ENCODE measurements at regions not wholly inside any gene's neighbourhood (a gene's known extent, or its start where the extent isn't known, plus 50 kb on each side); places are given as distances from the start of the nearest gene placed in this dataset.
A peak's percentile ranks its signal among the peaks of the same experiment; 100 is the strongest.

DNA sequence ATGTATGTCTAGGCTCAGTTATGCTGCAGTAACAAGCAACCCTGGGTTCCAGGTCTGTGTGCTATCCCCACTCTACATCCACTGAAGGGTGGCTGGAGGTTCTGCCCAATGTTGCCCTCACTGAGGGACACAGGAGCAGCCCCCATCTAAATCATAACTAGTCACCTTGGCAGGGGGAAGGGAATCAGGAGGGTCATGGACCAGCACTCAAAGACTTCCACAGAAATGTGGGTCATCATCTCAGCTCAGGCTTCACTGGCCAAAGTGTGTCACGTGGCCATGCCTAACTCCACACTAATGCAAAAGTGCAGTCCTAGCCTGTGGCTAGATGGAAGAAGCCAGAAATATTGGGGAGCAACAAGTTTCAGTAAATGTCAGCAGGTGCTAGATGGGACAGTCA is 137.3 kb upstream of the ZNF507 start:
- DNase-seq (ENCODE audit: low read depth) = no peak

DNA sequence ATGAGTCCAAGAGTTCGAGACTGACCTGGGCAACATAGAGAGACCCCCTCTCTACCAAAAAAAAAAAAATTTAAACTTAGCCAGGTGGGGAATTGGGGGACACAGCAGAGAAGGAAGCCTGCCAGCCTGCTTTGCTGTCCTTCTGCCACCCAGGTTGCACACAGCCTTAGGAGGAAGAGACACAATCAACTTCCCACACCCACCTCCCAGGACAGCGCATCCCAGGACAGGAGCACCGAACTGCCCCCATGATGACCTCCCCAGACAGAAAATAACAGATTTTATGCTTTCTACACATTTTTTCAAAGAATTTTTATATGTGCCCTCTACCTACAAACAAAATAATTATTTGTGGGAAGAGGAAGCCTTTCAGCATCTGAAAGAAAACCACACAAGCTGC is 126.0 kb upstream of the ZNF507 start:
- DNase-seq (ENCODE audit: low read depth) = no peak

DNA sequence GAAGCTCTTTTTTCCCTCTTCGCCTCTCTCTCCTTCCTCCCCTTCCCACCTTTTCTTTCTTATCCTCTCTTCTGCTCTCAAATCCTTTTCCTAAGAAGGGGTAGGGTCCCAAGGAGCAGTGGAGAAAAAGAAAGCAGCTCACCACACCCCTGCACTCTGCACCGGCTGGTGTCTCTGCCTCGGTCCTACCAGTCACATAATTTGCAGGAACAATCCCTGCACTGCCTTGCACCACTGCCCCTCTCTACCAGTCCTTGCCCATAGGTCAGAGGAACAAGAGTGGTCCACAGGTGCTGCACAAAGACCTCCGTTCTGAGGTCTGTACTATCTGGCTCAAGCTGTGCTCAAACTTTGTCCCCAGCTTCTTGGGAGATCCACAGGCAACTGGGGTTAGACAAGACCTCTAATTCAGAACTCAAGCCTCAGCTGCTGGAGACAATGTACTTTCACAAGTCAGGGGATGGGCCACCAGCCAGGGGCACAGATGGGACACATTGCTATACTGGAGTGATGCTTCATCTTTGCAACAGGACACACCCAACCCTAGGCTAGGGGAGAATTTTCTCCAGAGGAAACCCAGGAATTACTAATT is 125.4 kb upstream of the ZNF507 start:
- no peak for DNase-seq (ENCODE audit: low read depth)

DNA sequence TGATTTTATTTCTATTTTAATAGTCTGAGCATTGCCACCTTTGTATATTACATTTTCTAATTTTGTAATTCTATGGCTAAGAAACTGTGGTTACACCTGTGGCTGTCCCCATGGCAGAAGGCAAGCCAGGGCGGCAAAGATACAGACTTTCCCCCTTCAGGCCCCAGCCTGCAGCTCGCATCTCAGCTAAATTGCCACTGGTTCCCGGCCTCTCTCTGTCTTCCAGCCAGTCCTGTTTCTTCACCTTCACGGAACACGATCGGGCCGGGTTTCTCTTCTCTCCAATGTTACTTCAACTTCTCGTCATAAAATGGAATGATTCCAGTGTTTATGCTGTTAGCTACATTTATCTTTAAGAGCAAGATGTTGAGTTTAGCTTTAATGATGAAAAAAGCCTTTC is 124.5 kb upstream of the ZNF507 start:
- no peak for DNase-seq (ENCODE audit: low read depth)

DNA sequence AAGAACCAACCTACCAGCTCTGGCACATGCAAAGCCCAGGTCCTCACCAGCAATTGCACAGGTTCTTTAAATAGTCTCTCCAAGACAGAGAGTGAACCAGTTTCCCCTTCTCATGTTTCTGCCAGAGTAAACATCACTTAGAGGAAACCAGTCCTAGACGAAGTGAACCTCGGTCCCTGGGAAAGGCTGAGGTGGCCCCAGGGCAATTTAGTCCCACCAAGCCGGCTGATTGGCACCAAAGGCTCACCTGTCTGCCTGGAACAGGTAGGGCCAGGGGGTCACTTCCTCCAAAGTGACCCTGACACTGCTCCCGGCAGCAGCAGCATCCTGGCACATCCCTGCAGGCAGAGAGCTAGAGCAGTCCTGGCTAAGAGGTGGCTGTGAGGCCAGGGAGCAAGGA is 122.9 kb upstream of the ZNF507 start:
- DNase-seq (ENCODE audit: low read depth) = no peak

DNA sequence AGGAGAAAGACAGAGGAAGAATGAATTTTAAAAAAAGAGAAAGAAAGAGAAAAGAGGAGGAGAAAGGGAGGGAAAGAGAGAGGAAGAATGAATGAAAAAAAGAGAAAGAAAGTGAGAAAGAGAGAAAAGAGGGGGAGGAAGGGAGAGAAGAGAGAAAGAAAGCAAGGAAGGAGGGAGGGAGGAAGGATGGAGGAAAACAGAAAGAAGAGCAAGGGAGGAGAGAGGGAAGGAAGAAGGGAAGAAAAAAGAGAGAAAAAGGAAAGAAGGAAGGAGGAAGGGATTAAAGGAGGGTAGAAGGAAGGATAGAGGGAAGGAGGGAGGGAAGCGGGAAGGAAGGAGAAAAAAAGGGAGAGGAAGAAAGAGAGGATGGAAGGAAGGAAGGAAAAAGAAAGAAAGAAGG is 122.3 kb upstream of the ZNF507 start:
- DNase-seq (ENCODE audit: low read depth) = no peak

DNA sequence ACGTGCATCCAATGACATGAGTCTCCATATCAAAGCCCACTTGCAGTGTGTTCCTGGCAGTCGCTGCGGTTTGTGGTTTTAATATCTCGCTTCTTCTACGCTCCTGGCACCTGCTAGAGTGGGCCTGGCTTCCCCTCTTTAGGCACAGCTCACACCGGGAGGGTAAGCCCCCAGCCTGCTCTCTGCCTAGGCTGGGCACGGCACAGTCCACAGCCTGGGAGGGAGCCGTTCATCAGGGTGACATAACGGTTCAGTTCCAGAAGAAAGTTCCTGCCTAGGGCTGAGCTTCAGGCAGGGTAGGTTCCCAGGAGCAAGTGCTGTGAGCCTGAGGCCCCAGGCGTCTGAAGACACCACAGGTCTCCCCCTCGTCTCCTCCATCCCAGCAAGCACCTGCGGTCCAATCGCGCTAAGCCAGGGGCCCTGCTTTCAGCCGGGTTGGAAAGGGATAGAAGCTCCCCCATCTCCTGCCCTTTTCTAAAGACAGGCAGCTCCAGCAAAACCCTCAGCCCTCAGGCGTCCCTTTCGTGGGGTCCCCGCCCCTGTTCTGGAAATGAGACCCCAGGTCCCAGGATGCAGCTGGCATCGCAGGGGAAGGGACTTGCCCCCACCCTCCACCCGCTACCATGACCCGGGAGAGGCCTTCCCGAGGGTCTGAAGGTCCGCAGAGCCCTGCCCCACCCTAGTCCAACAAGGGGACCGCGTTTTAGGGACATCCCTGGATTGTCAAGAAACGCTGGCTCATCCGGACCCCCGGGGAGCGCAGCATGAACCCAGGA is 121.6 kb upstream of the ZNF507 start:
- DNase-seq (ENCODE audit: low read depth) = no peak

DNA sequence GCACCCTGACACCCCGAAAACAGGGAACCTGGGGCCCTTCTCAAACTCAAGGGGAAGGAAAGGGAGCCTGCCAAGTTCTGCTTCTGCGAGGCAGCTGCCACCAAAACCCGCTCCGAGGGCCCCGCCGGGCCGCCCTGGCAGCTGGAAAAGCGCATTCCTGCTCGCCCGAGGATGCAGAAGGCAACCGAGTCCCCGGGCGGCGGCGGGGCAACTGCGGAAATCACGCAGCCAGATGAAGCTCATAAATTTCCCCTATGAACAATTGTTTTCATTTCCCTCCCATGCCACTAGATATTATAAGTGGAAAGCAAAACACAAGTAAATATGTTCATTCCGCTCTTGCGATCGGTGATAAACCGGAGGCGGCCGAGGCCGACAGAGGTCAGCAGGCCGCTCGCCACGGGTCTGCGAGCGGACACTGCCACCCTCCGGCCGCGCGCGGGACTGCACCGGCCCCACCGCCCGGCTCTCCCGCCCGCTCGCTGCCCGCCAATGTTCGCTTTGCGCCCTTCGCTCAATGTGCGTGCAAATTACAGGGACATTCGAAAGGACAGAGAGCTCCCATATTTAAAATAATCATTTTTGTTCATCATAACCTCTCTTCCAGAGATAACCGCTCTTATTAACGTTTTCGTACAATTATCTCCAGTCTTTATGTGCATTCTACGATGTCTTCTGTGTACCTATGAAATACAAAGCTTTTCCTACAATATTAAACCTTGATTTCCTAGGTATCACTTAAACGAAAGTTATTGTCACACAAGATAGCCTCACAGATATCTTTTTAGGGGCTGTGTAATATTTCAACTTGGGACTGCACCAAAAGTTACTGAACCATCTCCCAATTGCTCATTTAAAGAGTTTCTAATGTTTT is 120.8 kb upstream of the ZNF507 start:
- peak; percentile 27 for DNase-seq (ENCODE audit: low read depth)

DNA sequence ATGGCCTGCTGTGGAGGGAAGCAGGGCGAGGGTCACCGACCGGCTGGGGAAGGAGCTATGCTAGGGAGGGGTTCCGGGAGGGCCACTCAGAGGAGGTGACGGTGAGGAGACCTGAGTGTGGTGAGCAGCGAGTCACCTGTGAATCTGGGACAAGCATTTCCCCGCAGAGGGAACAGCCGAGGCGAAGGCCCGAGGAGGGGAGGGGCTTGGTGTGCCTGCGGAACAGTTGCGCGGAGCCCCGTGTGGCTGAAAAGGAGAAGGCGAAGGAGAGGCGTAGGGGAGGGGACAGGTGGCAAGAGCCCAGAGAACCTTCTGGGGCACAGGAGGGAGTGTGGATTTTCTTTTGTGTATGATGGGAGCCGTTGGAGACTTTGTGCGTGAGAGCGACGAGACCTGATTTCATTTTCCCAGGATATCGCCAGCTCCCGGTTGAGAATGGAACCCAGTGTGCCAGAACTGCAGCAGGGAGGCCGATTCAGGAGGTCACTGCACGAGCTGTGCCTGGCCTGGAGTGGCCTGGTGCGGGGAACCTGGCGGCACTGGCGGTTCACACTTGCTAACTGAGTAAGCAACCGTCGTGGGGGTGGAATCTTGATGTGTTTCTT is 117.7 kb upstream of the ZNF507 start:
- DNase-seq (ENCODE audit: low read depth) = no peak

DNA sequence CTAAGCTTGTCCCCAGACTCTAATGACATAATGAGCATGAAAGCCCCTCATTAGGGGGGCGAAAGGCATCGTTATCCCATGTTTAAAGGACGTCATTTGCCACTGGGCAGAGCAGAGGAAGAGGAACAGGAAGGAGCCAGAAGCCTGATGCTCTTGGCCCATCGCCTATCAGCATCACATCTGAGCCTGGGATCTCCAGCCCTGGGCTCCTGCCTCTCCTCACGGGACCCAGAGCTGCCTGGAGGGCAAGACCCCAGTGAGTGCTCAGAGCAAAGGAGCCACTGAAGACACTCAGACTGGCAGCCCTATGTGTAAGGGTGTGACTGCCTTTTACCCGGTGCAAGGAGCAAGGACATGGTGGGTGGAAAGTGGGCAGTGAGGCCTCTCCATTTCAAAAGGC is 115.0 kb upstream of the ZNF507 start:
- DNase-seq (ENCODE audit: low read depth) = no peak

DNA sequence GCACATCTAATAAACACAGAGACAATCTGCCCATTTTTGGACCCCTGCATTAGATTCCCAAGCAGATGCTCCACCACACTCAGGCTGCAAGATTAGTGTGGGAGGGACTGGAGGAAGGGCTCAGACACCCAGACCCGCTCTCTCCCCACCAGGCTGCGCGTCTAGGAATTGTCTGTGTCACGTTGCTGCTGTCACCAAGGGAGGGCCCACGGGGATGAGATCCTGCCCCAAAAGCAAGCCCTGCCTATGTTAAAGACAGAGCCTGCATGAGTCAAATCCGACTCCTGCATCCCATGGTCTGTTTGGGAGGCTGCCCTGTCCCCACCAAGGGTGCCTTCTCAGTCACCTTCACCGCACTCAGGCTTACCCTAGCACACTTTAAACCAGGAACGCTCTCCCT is 114.4 kb upstream of the ZNF507 start:
- no peak for DNase-seq (ENCODE audit: low read depth)

DNA sequence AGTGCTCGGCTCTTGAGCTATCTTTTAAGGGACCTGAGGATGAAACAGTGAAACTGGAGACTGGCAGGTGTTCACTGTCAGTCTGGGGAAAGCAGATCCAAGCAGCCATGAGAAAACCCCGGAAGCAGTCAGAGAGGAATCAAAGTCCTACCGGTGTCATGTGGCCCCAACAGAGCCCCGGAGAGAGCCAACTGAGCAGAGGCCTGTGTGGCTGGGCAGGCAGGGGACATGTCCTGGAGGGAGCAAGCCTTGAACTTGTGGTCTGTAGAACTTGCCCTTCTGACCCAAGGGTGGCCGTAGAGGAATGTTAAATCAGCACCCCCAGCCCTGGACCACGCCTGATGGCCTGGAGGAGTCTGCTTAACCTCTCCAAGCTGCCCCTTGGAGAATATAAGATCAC is 113.7 kb upstream of the ZNF507 start:
- no peak for DNase-seq (ENCODE audit: low read depth)

DNA sequence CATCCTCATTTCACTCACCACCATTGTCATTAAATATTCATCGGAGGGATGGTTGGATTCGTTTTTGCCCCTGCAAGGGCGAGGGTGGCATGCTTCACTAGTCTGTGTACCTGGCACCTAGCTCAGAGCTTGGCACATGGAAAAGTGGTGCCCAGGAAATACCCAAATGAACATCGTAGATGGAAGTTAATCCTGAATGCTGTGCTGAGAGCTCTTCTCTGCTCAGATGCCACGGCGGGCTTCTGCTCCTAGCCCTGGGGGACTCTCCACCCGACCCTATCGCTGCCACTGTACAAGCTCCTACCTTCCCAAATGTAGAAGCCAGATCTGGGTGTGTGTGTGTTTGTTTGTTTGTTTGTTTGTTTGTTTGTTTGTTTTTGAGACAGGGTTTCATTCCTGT is 113.0 kb upstream of the ZNF507 start:
- no peak for DNase-seq (ENCODE audit: low read depth)

DNA sequence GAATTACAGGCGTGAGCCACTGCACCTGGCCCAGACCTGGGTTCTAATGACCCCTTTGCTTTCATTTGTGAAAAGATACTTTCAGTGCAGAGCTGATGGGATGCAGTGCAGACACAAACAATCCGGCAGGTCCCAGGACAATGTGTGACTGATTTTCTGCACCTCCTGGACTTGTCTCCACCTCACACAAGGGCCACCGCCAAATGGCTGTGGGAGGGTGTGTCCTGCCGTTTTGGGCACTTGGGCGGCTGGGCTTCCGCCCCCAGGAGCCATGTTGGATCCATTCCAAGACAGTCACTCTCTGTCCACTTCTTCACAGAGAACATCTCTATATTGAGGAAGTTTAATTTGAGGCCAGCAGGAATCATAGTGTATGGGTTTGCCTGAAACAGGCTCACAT is 112.3 kb upstream of the ZNF507 start:
- DNase-seq (ENCODE audit: low read depth) = no peak

DNA sequence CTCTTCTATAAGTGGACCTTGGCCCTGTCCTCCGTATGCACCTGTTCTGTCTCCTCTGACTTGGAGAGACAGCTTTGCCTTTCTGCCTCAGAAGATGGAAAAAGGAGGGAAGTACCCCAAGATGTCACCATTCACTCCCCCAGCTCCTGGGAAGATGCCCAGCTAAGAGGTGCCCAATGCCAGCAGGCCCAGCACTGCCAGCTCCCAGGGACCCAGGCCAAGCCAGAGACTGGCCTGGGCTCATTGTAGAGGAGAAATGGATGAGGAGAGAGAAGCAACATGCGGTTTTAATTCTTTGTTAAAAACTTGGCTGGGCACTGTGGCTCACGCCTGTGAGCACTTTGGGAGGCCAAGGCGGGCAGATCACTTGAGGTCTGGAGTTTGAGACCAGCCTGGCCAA is 111.5 kb upstream of the ZNF507 start:
- no peak for DNase-seq (ENCODE audit: low read depth)

DNA sequence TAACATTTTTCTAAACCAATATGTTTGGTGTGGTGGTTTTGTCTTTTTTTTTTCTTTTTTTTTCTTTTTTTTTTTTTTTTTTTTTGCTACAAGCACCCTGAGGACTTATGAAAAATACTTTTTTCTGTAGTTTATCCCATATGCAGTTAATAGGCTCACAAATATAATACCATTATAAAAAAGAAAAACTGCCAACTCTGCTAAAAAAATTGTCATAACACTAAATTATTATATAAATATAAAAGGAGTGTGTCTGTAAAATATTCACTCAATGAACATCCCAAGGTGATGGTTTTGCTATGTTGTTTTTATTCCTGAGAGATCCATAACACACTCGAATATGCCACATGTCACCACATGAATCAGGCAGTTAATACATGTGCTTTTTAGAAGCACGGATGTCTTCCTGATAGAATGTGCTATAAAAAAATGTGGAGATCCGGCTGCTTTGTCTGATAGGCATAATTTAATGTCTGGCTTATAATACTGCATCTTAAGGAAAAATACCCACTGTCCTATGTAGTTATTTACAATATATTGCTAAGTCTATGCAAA is 110.7 kb upstream of the ZNF507 start:
- DNase-seq (ENCODE audit: low read depth) = no peak

DNA sequence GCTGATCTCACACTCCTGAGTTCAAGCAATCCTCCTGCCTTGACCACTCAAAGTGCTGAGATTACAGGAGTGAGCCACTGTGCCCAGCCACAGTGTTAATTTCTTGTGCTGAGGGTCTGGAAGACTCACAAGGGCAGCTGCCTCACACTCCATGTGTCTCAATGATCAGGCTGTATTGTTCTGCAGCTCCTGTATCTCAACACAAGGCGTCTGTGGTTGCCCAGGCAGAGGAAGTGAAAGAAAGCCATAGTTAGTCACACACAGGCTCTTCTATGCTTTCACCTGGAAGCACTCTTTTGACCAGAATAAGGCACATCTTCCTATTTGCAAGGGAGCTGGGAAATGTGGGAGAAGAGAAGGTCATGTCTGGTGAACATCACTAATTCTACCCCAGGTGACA is 107.3 kb upstream of the ZNF507 start:
- DNase-seq (ENCODE audit: low read depth) = no peak

DNA sequence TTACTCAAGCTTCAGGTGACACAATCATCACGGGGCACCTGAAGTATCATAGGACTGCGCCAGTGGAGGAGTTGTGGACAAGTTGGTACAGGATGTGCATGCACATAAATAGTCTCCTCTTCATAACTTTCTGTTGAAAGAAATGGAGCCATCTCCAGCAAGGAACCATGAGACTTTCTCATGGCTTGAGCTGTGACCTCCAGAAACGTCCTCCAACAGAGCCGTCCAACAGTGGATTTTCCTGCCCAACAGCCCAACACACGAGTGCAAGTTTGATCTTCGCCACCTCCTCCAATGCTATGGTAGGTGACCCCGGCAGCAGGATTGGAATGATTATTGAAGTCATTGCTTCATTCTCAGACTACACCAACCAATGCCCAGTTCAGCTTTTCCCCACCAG is 105.1 kb upstream of the ZNF507 start:
- no peak for DNase-seq (ENCODE audit: low read depth)

DNA sequence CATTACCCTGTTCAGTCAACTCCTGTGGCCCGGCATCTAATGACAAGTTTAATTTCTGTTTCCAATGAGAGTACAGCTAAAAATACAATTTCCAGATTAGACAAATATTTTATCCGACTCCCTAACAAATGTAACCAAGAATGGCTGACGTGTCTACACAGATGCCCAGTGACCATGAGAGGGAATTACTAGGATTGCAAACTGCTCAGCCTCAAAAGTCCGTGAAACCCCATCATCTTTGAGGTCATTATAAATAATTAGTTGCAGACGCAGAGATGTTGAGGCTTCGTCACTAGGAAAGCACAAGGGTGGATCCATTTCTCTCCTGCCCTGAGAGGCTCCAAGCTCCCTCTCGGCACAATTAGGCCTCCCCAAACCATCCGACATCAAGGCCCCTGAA is 104.1 kb upstream of the ZNF507 start:
- DNase-seq (ENCODE audit: low read depth) = no peak

DNA sequence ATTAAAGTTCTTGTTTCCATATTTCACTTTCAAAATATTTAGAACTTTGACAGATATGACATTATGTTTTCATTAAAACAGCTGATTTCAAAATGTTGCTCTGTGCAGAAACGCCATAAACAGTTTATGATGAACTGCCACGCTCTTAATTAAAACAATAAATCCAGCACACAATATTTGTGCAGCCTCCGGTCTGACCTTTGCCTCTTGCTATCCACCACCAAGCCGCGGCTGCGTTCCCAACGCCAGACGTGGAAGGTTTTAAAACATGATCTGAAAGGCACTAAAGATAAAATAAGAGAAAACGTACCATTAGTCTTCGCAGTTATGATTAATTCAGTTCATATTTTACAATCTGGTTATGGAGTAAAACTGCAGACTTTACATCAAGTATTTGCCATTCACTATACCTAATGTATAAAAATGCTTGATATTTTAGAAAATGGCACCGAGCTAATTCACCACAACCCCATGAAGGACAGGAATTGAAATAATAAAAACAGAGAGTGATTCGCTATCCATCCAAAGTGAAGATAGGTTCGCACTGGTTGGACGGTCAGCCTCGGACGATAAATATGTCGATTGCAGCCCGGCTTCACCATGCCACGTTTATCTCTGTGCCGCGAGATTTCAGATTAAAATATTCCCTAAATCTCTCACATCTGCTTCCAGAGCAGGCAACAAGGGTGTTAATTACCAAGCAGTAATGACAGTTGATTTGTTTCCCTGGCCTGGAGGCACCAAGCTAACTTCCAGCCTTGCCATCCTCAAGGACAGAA is 103.3 kb upstream of the ZNF507 start:
- DNase-seq (ENCODE audit: low read depth) = no peak

DNA sequence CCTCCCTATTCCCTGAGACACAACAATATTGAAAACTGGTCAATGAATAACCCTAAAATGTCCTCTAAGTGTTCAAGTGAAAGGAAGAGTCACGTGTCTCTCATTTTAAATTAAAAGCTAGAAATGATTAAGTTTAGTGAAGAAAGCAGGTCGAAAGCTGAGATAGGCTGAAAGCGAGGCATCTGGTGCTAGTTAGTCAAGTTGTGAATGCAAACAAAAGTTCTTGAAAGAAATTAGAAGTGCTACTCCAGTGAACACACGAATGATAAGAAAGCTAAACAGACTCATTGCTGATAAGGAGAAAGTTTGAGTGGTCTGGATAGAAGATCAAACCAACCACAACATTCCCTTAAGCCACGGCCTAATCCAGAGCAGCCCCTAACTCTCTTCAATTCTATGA is 99.4 kb upstream of the ZNF507 start:
- no peak for DNase-seq (ENCODE audit: low read depth)
